ENCODE measurements at regions not wholly inside any gene's neighbourhood (a gene's known extent, or its start where the extent isn't known, plus 50 kb on each side); places are given as distances from the start of the nearest gene placed in this dataset.
A peak's percentile ranks its signal among the peaks of the same experiment; 100 is the strongest.

DNA sequence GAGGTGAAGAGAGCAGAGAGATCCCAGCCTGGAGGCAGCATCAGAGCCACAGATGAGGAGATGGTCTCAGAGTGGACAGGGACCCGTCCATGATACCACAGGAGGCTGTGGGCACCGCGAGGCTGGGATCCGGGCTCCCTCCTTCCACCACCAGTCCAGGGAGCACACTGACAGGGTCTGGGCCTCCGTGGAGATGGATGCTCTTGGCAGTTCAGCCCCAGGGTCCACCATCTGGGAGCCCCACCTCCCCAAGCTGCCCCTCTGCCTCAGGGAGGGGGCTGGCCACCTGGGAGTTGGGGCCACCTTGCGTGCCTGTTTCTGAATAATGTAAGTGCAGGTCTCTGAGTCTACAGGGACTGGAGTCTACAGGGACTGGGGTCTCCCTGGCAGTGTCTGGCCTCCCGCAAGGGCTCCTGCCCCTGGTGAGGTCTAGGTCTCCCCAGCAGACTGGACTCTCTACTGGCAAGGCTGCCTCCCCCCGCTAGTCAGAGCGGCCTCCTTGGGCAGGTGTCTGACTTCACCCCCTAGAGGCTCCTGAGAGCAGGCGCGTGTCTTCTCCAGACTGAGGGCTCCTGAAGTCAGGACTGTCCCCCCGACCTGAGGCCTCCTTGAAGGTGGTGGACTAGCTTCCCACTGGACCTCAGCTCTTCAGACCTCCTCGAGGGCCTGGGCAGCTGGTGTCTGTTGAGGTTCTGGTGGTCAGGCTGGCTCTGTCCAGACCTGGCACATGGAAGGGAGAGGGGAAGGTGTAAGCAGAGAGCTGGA, 218.5 kb downstream of the PTPRU start:
- Histone ChIP-seq H3K27me3 (peaks cover 0 to 51% of the 10 kb centered on the region in 2 donors), H3K27ac (no peak overlapping the region), H3K9me3 (no peaks in the 10 kb centered on the region), H3K4me1 (no peaks in the 10 kb centered on the region), H3K36me3 (no peaks in the 10 kb centered on the region), H3K4me3 (no peak overlapping the region)
- intact Hi-C loops (cut with DNase I; ENCODE audit: low total_unique reads) = no loop called here
- peak; percentile 12 to 57 for DNase-seq
- TF ChIP-seq, protein P1, sequence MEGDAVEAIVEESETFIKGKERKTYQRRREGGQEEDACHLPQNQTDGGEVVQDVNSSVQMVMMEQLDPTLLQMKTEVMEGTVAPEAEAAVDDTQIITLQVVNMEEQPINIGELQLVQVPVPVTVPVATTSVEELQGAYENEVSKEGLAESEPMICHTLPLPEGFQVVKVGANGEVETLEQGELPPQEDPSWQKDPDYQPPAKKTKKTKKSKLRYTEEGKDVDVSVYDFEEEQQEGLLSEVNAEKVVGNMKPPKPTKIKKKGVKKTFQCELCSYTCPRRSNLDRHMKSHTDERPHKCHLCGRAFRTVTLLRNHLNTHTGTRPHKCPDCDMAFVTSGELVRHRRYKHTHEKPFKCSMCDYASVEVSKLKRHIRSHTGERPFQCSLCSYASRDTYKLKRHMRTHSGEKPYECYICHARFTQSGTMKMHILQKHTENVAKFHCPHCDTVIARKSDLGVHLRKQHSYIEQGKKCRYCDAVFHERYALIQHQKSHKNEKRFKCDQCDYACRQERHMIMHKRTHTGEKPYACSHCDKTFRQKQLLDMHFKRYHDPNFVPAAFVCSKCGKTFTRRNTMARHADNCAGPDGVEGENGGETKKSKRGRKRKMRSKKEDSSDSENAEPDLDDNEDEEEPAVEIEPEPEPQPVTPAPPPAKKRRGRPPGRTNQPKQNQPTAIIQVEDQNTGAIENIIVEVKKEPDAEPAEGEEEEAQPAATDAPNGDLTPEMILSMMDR (IDR thresholded peaks at IDR 0.05) = no peak

DNA sequence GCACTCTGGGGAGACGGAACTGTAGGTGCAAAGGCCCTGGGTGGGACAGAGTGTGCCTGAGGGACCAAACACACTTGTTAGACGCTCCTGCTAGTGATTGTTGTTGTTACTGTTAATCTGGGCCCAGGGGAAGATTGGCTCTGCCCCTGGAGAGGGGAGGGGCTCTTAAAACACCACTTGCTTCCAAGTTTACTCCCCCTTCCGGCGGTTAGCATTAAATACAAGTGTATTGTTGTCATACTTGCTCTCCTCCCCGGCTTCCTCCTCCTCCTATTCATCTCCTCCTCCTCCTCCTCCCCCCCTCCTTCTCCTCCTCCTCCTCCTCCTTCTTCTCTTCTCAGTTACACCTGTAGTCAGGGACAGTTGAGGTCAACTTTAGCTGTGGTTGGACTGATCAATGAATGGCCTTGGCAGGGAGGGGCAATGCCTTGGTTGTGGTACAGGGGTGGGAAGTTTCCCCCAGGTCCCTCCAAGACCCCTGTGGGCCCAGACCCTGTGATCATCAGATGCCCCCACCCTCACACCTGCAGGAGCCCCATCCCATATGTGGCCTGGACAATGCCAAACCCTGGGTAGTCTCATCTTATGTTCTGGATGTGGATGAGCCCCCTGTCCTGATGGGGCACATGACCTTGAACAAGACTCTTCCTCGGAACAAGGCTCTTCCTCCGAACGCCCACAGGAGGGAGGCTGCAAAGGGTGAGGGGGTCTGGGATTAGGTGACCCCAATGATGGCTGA, 217.3 kb downstream of the PTPRU start:
- peaks cover 0 to 48% of the 10 kb centered on the region in 2 donors for H3K27me3 ChIP-seq
- no peak overlapping the region for H3K27ac ChIP-seq
- peak in 1 of 2 donors; percentile 32 for DNase-seq
- H3K36me3 ChIP-seq = no peaks in the 10 kb centered on the region
- no peak overlapping the region for H3K4me3 ChIP-seq
- H3K9me3 ChIP-seq = no peaks in the 10 kb centered on the region
- no peaks in the 10 kb centered on the region for H3K4me1 ChIP-seq
- intact Hi-C loops (cut with DNase I; ENCODE audit: low total_unique reads) = no loop called here
- TF ChIP-seq, protein P1 (IDR thresholded peaks at IDR 0.05) = no peak

- Histone ChIP-seq H3K4me1 (no peaks in the 10 kb centered on the region), H3K9me3 (no peaks in the 10 kb centered on the region), H3K4me3 (no peak overlapping the region), H3K27me3 (peaks cover 0 to 42% of the 10 kb centered on the region in 2 donors), H3K27ac (no peak overlapping the region), H3K36me3 (no peaks in the 10 kb centered on the region)
- TF ChIP-seq, protein P1 (IDR thresholded peaks at IDR 0.05) = no peak
- DNase-seq = peak in 1 of 2 donors; percentile 46
- intact Hi-C loops (cut with DNase I; ENCODE audit: low total_unique reads) = no loop called here
These were observed 216.3 kb downstream of the PTPRU start for GRCh38 chr1:29452463-29453230.

DNA sequence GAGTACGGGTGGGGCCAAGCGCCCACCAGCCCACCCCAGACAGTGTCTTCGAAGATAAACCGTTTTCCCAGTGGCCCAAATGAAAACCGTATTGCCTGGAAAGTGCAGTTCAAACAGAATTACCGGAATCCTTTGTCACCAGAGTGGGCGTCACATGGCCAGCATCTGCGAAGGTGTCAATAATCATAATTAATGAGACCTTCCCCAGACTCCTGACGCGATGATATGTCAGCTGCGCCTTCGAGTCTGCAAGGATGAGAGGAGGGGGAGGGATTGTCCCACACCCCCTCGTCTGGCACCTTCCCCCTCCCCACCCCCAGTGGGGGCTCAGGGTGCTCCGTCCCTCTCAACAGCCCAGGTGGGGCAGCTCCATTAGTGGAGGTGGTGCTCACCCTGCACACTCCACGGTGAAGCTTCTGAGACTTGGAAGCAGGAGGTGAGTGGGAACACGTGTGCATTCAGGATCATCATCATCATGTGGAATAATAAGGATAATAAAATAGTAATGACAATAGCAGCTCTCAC, 215.1 kb downstream of the PTPRU start:
- DNase-seq = peak in 1 of 2 donors; percentile 33
- Histone ChIP-seq H3K9me3 (no peaks in the 10 kb centered on the region), H3K36me3 (no peaks in the 10 kb centered on the region), H3K27ac (no peak overlapping the region), H3K4me3 (no peak overlapping the region), H3K27me3 (peaks cover 0 to 40% of the 10 kb centered on the region in 2 donors), H3K4me1 (no peaks in the 10 kb centered on the region)
- TF ChIP-seq, protein P1 (IDR thresholded peaks at IDR 0.05) = no peak
- intact Hi-C loops (cut with DNase I; ENCODE audit: low total_unique reads) = no loop called here

- no peaks in the 10 kb centered on the region for H3K4me1 ChIP-seq
- intact Hi-C loops (cut with DNase I; ENCODE audit: low total_unique reads) = no loop called here
These were observed 214.3 kb downstream of the PTPRU start for GRCh38 chr1:29450591-29450990.

More at GRCh38 chr1:29450591-29450990, 214.3 kb downstream of the PTPRU start:
- DNase-seq = no peak
- no peaks in the 10 kb centered on the region for H3K9me3 ChIP-seq
- no peak overlapping the region for H3K27ac ChIP-seq
- H3K36me3 ChIP-seq = no peaks in the 10 kb centered on the region
- no peak overlapping the region for H3K4me3 ChIP-seq
- H3K27me3 ChIP-seq = peaks cover 0 to 40% of the 10 kb centered on the region in 2 donors
- TF ChIP-seq, protein P1 (IDR thresholded peaks at IDR 0.05) = no peak

All from tibial artery (tissue), 4 donors.